Esophagus muscularis mucosa (tissue), 4 donors: ENCODE measurements at regions not wholly inside any gene's neighbourhood (a gene's known extent, or its start where the extent isn't known, plus 50 kb on each side); places are given as distances from the start of the nearest gene placed in this dataset.

Source experiments
- EP300 ChIP-seq: sonication (generic); formaldehyde crosslinking; IDR thresholded peaks from one replicate; pipeline ENCODE4 v1.6.1; 2017; ENCODE audit warnings: antibody characterized with exemption
- POLR2A ChIP-seq: fragments of 450-650 bp; IDR thresholded peaks from one replicate; pipeline ENCODE4 v1.6.1; 2017; ENCODE audit warnings: antibody characterized with exemption, moderate library complexity, mild to moderate bottlenecking, low read depth
- POLR2AphosphoS5 ChIP-seq, 2 donors: sonication (generic); formaldehyde crosslinking; IDR thresholded peaks; one replicate each; pipeline ENCODE4 v1.6.1; 2017; ENCODE audit warnings: antibody characterized with exemption in 2 of 2
- TF ChIP-seq, protein P1 (sequence below), 3 experiments: fragments of 200-600 bp in 2 of 3; fragments of 450-650 bp in 1 of 3; sonication (generic) in 2 of 3; IDR thresholded peaks; one replicate each; pipeline ENCODE4 v1.5.1; 2017 to 2019; ENCODE audit warnings: antibody characterized with exemption in 3 of 3, mild to moderate bottlenecking in 2 of 3, moderate library complexity in 1 of 3

DNA sequence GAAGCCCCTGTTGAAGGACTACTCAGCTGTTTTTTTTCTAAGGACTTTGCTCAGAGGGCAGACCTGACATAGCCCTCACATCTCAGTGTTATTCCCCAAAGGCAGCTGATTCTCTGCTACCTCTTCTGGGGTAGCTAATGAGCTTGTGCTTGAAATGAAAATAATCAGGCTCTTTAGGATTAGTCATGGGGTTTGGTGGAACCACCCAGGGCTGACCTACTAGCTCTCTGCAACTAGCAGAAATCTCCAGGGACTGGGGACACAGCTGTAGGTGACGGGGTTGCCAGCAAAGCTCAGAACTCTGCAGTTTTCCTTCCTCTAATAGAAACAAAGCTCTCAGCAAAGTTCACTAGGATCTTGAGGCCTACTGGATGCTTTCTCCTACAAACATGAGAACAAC is 106.4 kb upstream of the BCL9 start:
- TF ChIP-seq, protein P1, sequence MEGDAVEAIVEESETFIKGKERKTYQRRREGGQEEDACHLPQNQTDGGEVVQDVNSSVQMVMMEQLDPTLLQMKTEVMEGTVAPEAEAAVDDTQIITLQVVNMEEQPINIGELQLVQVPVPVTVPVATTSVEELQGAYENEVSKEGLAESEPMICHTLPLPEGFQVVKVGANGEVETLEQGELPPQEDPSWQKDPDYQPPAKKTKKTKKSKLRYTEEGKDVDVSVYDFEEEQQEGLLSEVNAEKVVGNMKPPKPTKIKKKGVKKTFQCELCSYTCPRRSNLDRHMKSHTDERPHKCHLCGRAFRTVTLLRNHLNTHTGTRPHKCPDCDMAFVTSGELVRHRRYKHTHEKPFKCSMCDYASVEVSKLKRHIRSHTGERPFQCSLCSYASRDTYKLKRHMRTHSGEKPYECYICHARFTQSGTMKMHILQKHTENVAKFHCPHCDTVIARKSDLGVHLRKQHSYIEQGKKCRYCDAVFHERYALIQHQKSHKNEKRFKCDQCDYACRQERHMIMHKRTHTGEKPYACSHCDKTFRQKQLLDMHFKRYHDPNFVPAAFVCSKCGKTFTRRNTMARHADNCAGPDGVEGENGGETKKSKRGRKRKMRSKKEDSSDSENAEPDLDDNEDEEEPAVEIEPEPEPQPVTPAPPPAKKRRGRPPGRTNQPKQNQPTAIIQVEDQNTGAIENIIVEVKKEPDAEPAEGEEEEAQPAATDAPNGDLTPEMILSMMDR (IDR thresholded peaks at IDR 0.05), result no peak
- TF ChIP-seq POLR2AphosphoS5 (IDR thresholded peaks at IDR 0.05) (no peak), POLR2A (no peak), EP300 (no peak)
